Vagina (tissue), 2 donors: ENCODE measurements at regions not wholly inside any gene's neighbourhood (a gene's known extent, or its start where the extent isn't known, plus 50 kb on each side); places are given as distances from the start of the nearest gene placed in this dataset.

Experiments used
- DNase-seq, 2 donors: peaks; one replicate each; pipeline ENCODE4 v3.0.0-alpha.2; 2017; ENCODE audit errors: extremely low spot score in 2 of 2
- H3K27ac ChIP-seq: fragments of 200-600 bp; sonication (generic); one replicate; pipeline ENCODE4 v1.5.1; 2019
- H3K27me3 ChIP-seq: fragments of 200-600 bp; sonication (generic); one replicate; pipeline ENCODE4 v1.5.1; 2019
- H3K36me3 ChIP-seq, 2 donors: fragments of 200-600 bp; sonication (generic); one replicate each; pipeline ENCODE4 v1.5.1; 2017 to 2019
- H3K4me1 ChIP-seq: fragments of 200-600 bp; sonication (generic); one replicate; pipeline ENCODE4 v1.5.1; 2019
- H3K4me3 ChIP-seq, 2 donors: fragments of 200-600 bp; sonication (generic); 1 replicate in 1 of 2; 2 replicates in 1 of 2; pipeline ENCODE4 v1.5.1; 2016 to 2019
- H3K9me3 ChIP-seq: fragments of 200-600 bp; sonication (generic); one replicate; pipeline ENCODE4 v1.5.1; 2019
- POLR2A ChIP-seq, 2 donors: fragments of 450-650 bp; IDR thresholded peaks; one replicate each; pipeline ENCODE4 v1.6.1; 2017; ENCODE audit warnings: antibody characterized with exemption in 2 of 2, mild to moderate bottlenecking in 2 of 2, moderate library complexity in 2 of 2
- POLR2AphosphoS5 ChIP-seq, 2 donors: sonication (generic); formaldehyde crosslinking; IDR thresholded peaks; one replicate each; pipeline ENCODE4 v1.9.0; 2017; ENCODE audit warnings: antibody characterized with exemption in 2 of 2, mild to moderate bottlenecking in 2 of 2, low read depth in 1 of 2; ENCODE audit not compliant: insufficient read depth in 1 of 2
- intact Hi-C: fragments of 100-400 bp; cut with DNase I; formaldehyde crosslinking; loops from one replicate; pipeline ENCODE4 v1.15.1; 2023
- TF ChIP-seq, protein P1 (sequence below), 3 experiments: fragments of 450-650 bp in 2 of 3; fragments of 200-600 bp in 1 of 3; sonication (generic) in 1 of 3; IDR thresholded peaks; one replicate each; pipeline ENCODE4 v1.5.1; 2017 to 2019; ENCODE audit warnings: antibody characterized with exemption in 3 of 3, mild to moderate bottlenecking in 2 of 3, moderate library complexity in 2 of 3

DNA sequence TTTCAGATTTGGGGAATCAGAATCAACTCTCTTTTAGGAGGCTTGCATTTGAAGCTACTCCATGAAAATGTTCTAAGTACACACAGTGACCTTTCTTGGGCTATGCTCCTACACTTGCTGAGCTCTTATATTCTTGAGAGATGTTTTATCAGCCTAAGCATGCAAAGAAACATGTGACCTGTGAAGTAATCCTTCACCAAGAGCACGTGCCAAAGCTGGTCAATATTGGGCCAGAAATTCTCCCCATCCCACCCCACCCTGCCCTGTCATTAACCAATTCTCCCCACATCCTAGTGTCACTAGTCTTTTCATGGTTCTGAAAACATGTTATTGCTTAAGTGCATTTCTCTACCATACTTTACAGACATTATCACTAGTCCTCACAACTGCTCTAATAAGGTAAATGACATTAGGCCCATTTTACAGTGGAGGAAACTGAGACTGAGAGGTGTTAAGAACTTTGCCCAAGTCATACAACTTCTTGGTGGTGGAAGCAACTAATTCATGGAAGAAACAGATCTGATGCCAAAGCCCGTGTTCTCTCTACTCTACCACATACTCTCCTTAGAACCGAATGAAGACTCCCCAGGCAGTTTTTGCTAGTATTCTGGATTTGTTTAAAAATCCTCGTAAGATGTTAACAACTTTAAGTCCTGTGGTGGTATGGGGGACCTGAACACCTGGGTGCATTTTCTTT is 200.6 kb downstream of the PTEN start:
- Histone ChIP-seq H3K36me3 (no peaks in the 10 kb centered on the region), H3K4me3 (no peak overlapping the region), H3K9me3 (no peaks in the 10 kb centered on the region), H3K27me3 (no peaks in the 10 kb centered on the region), H3K27ac (peak overlapping the region; percentile 33), H3K4me1 (peaks cover 31% of the 10 kb centered on the region)
- intact Hi-C loops: no loop called here
- no peak for DNase-seq
- TF ChIP-seq, protein P1, sequence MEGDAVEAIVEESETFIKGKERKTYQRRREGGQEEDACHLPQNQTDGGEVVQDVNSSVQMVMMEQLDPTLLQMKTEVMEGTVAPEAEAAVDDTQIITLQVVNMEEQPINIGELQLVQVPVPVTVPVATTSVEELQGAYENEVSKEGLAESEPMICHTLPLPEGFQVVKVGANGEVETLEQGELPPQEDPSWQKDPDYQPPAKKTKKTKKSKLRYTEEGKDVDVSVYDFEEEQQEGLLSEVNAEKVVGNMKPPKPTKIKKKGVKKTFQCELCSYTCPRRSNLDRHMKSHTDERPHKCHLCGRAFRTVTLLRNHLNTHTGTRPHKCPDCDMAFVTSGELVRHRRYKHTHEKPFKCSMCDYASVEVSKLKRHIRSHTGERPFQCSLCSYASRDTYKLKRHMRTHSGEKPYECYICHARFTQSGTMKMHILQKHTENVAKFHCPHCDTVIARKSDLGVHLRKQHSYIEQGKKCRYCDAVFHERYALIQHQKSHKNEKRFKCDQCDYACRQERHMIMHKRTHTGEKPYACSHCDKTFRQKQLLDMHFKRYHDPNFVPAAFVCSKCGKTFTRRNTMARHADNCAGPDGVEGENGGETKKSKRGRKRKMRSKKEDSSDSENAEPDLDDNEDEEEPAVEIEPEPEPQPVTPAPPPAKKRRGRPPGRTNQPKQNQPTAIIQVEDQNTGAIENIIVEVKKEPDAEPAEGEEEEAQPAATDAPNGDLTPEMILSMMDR (IDR thresholded peaks at IDR 0.05): no peak
- TF ChIP-seq POLR2A (IDR thresholded peaks at IDR 0.05): no peak

DNA sequence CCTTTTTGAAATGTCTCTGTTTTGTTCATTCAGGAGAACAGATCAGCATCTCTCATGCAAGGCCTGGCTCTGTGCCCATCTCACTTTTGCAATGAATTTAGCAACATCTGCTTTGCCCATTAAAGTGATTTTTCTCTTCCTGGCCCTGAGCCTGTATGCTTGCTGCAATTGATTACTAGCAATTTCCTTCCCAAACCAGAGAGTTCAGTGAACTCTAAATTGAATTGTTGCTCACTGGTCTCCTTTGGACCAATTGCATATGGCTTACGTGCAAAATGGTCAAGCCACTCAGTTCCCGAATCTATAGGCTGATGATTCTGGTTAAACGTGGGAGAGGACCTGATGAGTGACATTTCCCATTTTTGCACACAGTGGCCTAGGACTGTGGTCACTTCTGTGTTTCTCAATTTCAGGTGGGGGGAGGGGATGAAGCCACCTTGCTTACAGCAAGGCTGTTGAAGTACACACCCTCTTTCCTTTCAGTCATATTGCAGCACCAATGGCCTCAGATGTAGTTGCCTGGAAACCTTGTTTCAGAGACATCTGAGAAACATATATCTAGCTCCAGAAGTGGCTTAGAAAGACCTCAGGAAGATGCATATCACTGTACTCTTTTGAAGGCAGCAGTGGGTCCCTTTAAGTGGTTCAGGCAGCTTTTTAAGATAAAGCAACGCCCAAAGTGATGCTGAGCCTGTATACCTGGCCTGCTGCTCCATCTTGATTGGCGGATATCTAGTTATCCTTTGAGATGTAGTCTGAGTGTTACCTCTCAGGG is 201.4 kb downstream of the PTEN start:
- peaks cover 31% of the 10 kb centered on the region for H3K4me1 ChIP-seq
- H3K36me3 ChIP-seq: no peaks in the 10 kb centered on the region
- no peak overlapping the region for H3K4me3 ChIP-seq
- TF ChIP-seq POLR2AphosphoS5 (IDR thresholded peaks at IDR 0.05; ENCODE audit: insufficient read depth in 1 of 2, low read depth in 1 of 2) (no peak), POLR2A (IDR thresholded peaks at IDR 0.05) (no peak)
- H3K27me3 ChIP-seq: no peaks in the 10 kb centered on the region
- intact Hi-C loops: no loop called here
- peak overlapping the region; percentile 32 for H3K27ac ChIP-seq
- DNase-seq: no peak
- no peaks in the 10 kb centered on the region for H3K9me3 ChIP-seq

DNA sequence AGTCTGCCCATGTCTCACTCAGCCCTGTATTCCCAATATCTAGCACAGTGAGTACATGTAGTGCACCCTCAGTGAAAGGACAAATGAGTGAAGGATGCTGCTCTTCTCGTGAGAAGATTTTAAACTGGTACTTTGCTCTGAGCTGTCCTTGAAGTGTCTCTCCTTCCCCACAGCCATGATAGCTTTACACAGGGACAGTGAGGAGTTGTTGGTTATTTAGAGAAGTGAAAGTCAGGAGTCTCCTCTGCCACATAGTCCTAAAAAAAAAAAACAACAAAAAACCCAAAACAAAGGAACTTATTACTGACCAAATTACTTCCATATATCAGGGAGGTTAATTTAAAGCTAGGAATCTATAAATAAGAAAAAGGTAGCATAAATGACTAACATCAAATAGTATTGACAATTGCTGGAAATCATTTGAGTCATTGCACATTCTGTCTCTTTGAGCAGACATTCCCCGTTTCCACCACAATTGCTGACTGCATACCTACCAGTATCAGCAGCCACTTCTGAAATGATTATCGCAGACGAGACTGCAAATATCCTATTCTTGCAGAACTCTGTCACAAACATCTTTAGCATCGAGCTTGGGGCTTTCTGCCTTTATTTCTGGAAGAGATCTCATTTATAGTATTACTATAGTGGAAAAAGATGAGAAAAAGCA is 202.1 kb downstream of the PTEN start:
- Histone ChIP-seq H3K27me3 (no peaks in the 10 kb centered on the region), H3K27ac (peak overlapping the region; percentile 32), H3K36me3 (no peaks in the 10 kb centered on the region), H3K4me3 (no peak overlapping the region), H3K4me1 (peaks cover 31% of the 10 kb centered on the region), H3K9me3 (no peaks in the 10 kb centered on the region)
- no peak for DNase-seq
- intact Hi-C loops: no loop called here
- no peak for TF ChIP-seq POLR2A (IDR thresholded peaks at IDR 0.05)
- TF ChIP-seq, protein P1 (IDR thresholded peaks at IDR 0.05): no peak
- no peak for TF ChIP-seq POLR2AphosphoS5 (IDR thresholded peaks at IDR 0.05; ENCODE audit: insufficient read depth in 1 of 2, low read depth in 1 of 2)

DNA sequence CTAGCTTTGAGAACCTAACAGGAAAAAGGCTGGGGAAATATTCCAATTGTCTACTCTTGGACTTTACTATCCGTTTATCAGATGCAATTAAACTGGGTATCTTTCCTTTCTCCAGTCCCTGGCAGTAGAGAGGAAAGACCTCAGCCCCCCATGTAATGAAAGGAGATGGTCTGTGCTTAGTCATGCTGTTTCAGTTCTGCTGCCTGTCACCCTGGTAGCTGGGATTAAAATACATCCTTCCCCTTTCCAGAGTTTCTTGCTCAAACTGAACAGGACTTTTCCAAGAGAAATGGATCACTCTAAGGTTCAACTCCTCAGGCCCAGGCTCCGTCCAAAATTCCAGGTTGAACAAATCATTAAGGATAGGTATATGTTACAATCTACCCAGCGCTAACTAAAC is 202.9 kb downstream of the PTEN start:
- DNase-seq: no peak
- Histone ChIP-seq H3K9me3 (no peaks in the 10 kb centered on the region), H3K27ac (no peak overlapping the region), H3K27me3 (no peaks in the 10 kb centered on the region), H3K4me1 (peaks cover 31% of the 10 kb centered on the region), H3K36me3 (no peaks in the 10 kb centered on the region), H3K4me3 (no peak overlapping the region)
- intact Hi-C loops: no loop called here
- TF ChIP-seq POLR2AphosphoS5 (IDR thresholded peaks at IDR 0.05; ENCODE audit: insufficient read depth in 1 of 2, low read depth in 1 of 2) (no peak), POLR2A (IDR thresholded peaks at IDR 0.05) (no peak)
- TF ChIP-seq, protein P1 (IDR thresholded peaks at IDR 0.05): no peak

DNA sequence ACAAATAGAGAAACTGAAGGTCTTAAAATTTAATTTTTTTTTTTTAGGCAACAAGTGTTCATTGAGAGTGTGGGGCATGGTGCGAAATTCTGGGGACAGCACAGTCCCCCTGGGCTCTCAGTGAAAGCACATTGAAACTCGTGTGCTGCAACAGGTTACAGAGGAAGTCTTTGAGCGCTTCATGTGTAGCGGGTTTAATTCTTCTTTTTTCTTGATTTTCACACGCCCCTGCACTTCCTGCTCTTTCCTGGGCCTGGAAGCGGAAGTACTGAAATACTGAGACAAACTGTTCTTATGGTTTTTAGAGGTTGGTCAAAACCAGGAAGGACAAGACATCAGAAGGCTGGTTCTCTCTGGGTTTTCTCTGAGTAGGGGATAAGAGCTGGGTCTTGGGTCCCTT is 203.5 kb downstream of the PTEN start:
- intact Hi-C loops: no loop called here
- Histone ChIP-seq H3K27me3 (no peaks in the 10 kb centered on the region), H3K9me3 (no peaks in the 10 kb centered on the region), H3K4me3 (no peak overlapping the region), H3K4me1 (peaks cover 31% of the 10 kb centered on the region), H3K36me3 (no peaks in the 10 kb centered on the region), H3K27ac (no peak overlapping the region)
- TF ChIP-seq, protein P1 (IDR thresholded peaks at IDR 0.05): no peak
- TF ChIP-seq POLR2A (IDR thresholded peaks at IDR 0.05) (no peak), POLR2AphosphoS5 (IDR thresholded peaks at IDR 0.05; ENCODE audit: insufficient read depth in 1 of 2, low read depth in 1 of 2) (no peak)
- no peak for DNase-seq
